ENCODE measurements at regions not wholly inside any gene's neighbourhood (a gene's known extent, or its start where the extent isn't known, plus 50 kb on each side); places are given as distances from the start of the nearest gene placed in this dataset.
"Not testable (repeated sequence)": the region's sequence is repeated elsewhere in the genome, so short reads cannot be mapped to it uniquely, and the experiment has no call there.

DNA sequence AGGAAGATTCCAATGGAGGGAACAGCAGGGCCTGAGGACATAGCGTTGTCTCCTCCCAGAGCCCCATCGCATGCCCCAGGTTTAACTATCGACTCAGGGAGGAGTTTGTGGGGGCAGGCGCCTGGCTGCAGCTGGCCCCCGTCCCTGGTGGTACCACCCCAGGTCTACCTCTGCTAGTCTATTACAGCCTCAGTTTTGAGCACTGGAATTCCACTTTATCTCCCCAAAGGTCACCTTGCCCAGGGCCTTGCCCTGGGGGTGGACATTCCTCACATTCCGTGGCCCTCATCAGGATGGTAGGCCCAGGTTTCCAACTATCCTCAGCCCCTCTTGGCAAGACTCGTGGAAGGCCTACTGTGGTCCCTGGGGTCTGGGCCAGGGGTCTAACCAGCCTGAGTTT is 65.4 kb upstream of the SSBP3 start:
- H3K4me3 ChIP-seq (ENCODE audit: low read length), result no peak overlapping the region
- 74% methylated on average over 7 of the region's 7 CpGs for WGBS
- H3K27ac ChIP-seq (ENCODE audit: low read depth, low read length), result no peak overlapping the region
- peaks cover 28% of the 10 kb centered on the region for H3K4me1 ChIP-seq (ENCODE audit: insufficient read depth, low read length)
- no peaks in the 10 kb centered on the region for H3K9me3 ChIP-seq (ENCODE audit: insufficient read depth, low read depth, low read length)
- H3K9ac ChIP-seq (ENCODE audit: low read depth, low read length), result no peak overlapping the region
- no peaks in the 10 kb centered on the region for H3K36me3 ChIP-seq (ENCODE audit: insufficient read depth, low read length)
- H3K27me3 ChIP-seq (ENCODE audit: insufficient read depth, low read length), result peaks cover 28% of the 10 kb centered on the region

DNA sequence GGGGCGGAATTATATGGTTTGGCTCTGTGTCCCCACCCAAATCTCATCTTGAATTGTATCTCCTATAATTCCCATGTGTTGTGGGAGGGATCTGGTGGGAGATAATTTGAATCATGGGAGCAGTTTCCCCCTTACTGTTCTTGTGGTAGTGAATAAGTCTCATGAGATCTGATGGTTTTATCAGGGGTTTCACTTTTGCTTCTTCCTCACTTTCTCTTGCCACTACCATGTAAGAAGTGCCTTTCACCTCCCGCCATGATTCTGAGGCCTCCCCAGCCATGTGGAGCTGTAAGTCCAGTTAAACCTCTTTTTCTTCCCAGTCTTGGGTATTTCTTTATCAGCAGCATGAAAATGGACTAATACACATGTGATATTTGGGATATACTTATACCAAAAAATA is 63.2 kb upstream of the SSBP3 start:
- H3K36me3 ChIP-seq (ENCODE audit: insufficient read depth, low read length); H3K9me3 ChIP-seq (ENCODE audit: insufficient read depth, low read depth, low read length); H3K9ac ChIP-seq (ENCODE audit: low read depth, low read length); H3K27ac ChIP-seq (ENCODE audit: low read depth, low read length); H3K4me3 ChIP-seq (ENCODE audit: low read length): not testable (repeated sequence)
- Histone ChIP-seq H3K4me1 (ENCODE audit: insufficient read depth, low read length) (peaks cover 21% of the 10 kb centered on the region), H3K27me3 (ENCODE audit: insufficient read depth, low read length) (peaks cover 18% of the 10 kb centered on the region)
- WGBS, result 91% methylated on average over 1 of the region's 2 CpGs

DNA sequence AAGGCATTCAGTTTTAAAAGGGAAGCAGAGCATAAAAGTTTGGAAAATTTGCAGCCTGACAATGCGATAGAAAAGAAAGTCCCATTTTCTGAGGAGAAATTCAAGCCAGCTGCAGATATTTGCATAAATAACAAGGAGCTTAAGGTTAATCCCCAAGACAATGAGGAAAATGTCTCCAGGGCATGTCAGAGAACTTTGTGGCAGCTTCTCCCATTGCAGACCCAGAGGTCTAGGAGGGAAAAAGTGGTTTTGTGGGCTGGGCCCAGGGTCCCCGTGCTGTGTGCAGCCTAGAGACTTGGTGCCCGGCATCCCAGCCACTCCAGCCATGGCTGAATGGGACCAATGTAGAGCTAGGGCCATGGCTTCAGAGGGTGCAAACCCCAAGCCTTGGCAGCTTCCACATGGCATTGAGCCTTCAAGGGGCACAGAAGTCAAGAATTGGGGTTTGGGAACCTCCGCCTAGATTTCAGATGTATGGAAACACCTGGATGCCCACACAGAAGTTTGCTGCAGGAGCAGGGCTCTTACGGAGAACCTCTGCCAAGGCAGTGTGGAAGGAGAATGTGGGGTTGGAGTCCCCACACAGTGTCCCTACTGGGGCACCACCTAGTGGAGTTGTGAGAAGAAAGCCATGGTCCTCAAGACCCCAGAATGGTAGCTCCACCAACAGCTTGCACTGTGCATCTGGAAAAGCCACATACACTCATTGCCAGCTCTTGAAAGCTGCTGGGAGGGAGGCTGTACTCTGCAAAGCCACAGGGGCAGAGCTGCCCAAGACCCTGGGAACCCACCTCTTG is 62.3 kb upstream of the SSBP3 start:
- peaks cover 27% of the 10 kb centered on the region for H3K4me1 ChIP-seq (ENCODE audit: insufficient read depth, low read length)
- H3K4me3 ChIP-seq (ENCODE audit: low read length); H3K27me3 ChIP-seq (ENCODE audit: insufficient read depth, low read length); H3K27ac ChIP-seq (ENCODE audit: low read depth, low read length); H3K9ac ChIP-seq (ENCODE audit: low read depth, low read length); H3K9me3 ChIP-seq (ENCODE audit: insufficient read depth, low read depth, low read length); H3K36me3 ChIP-seq (ENCODE audit: insufficient read depth, low read length): not testable (repeated sequence)
- WGBS, result 77% methylated on average over 5 of the region's 5 CpGs

DNA sequence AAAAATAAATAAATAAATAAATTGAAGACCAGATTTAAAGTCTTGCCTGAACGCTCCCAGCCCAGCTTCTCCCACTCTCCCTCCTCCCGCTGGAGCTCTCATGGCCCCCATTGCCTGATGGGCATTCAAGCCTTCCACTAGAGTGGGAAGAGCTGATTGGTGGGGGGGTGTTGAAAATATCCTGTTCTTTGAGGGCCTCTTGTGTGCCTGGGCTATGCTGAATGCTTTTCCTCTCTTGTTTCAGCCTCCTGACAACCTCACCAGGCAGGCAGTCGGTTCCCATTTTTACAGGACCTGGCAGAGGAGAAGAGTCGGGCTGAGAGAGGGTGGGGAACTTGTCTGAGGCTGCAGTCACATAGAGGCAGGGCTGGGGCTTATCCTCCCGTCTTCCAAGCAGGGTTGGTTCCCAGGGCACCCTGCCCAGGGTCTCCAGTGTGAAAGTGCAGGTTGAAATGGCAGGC is 59.2 kb upstream of the SSBP3 start:
- no peak overlapping the region for H3K9ac ChIP-seq (ENCODE audit: low read depth, low read length)
- no peak overlapping the region for H3K27ac ChIP-seq (ENCODE audit: low read depth, low read length)

DNA sequence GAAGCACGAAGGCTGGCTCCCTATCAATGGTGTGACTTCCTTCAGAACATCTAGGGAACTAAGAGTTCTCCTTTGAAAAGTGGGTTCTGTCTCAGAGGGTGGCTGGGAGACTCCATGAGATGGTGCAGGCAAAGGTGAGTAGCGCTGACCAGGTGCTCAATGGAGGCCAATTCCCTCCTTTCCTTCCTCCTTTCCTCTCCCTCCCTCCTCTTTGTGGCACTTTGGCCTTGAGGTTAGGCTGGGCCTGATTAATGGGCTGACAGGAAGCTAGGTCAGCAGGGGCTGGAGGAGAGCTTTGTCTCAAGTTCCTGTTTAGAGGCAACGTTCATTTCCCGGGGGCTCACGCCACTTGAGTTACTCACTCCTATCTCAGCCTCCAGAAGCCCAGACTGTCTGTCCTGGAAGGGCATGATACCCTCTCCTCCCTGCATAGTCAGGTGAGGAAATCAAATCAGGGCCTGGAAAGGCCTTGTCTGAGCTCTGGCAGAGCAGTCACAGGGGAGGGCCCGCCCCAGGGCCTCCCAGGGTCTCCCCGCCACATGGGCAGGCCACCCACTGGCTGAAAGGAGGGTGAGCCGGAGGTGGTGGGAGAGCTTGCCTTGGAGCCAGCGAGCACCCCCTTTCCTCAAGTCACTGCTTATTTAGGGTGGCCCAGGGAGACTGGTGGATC is 58.4 kb upstream of the SSBP3 start:
- no peaks in the 10 kb centered on the region for H3K27me3 ChIP-seq (ENCODE audit: insufficient read depth, low read length)
- no peaks in the 10 kb centered on the region for H3K9me3 ChIP-seq (ENCODE audit: insufficient read depth, low read depth, low read length)
- no peaks in the 10 kb centered on the region for H3K36me3 ChIP-seq (ENCODE audit: insufficient read depth, low read length)
- no peak overlapping the region for H3K4me3 ChIP-seq (ENCODE audit: low read length)
- H3K27ac ChIP-seq (ENCODE audit: low read depth, low read length), result peak overlapping the region; percentile 19; the same call in 1 of the 2 replicates
- H3K4me1 ChIP-seq (ENCODE audit: insufficient read depth, low read length), result peaks cover 44% of the 10 kb centered on the region
- H3K9ac ChIP-seq (ENCODE audit: low read depth, low read length), result no peak overlapping the region
- 56% methylated on average over 9 of the region's 9 CpGs for WGBS

More for the DNA sequence above, 59.2 kb upstream of the SSBP3 start:
- Histone ChIP-seq H3K9me3 (ENCODE audit: insufficient read depth, low read depth, low read length) (no peaks in the 10 kb centered on the region), H3K4me3 (ENCODE audit: low read length) (no peak overlapping the region), H3K27me3 (ENCODE audit: insufficient read depth, low read length) (no peaks in the 10 kb centered on the region), H3K36me3 (ENCODE audit: insufficient read depth, low read length) (no peaks in the 10 kb centered on the region), H3K4me1 (ENCODE audit: insufficient read depth, low read length) (peaks cover 40% of the 10 kb centered on the region)
- 70% methylated on average over 3 of the region's 5 CpGs for WGBS

DNA sequence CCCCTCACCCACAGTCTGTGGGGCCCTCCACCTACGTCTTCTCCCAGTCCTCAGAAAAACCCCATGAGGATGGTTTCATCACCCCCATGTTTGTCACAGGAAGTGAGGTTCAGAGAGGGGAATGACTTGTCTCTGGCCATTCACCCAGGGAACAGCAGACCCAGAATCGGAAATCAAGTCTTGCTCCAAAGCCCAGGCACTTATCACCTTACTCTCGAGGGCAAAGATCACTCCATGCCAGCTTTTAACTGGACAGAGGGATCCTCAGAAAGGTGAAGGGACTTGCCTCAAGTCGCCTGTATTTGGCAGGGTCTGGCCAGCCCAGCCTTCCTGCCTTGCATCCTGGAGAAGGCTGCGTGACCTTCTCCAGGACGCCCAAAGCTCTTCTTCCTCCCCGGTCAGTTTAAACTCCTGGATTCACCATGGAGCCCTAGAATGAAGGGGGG is 57.9 kb upstream of the SSBP3 start:
- Histone ChIP-seq H3K27me3 (ENCODE audit: insufficient read depth, low read length) (no peaks in the 10 kb centered on the region), H3K9me3 (ENCODE audit: insufficient read depth, low read depth, low read length) (no peaks in the 10 kb centered on the region), H3K4me3 (ENCODE audit: low read length) (no peak overlapping the region), H3K4me1 (ENCODE audit: insufficient read depth, low read length) (peaks cover 50% of the 10 kb centered on the region), H3K27ac (ENCODE audit: low read depth, low read length) (no peak overlapping the region), H3K9ac (ENCODE audit: low read depth, low read length) (no peak overlapping the region), H3K36me3 (ENCODE audit: insufficient read depth, low read length) (no peaks in the 10 kb centered on the region)
- WGBS, result 87% methylated on average over 7 of the region's 7 CpGs

GRCh38 chr1:54463259-54464030 is 57.3 kb upstream of the SSBP3 start:
- H3K4me3 ChIP-seq (ENCODE audit: low read length), result no peak overlapping the region
- H3K27ac ChIP-seq (ENCODE audit: low read depth, low read length), result no peak overlapping the region
- no peaks in the 10 kb centered on the region for H3K9me3 ChIP-seq (ENCODE audit: insufficient read depth, low read depth, low read length)
- peaks cover 50% of the 10 kb centered on the region for H3K4me1 ChIP-seq (ENCODE audit: insufficient read depth, low read length)
- H3K9ac ChIP-seq (ENCODE audit: low read depth, low read length), result no peak overlapping the region
- WGBS, result 50% methylated on average over 10 of the region's 10 CpGs
- H3K36me3 ChIP-seq (ENCODE audit: insufficient read depth, low read length), result no peaks in the 10 kb centered on the region
- no peaks in the 10 kb centered on the region for H3K27me3 ChIP-seq (ENCODE audit: insufficient read depth, low read length)

- WGBS, result 79% methylated on average over 13 of the region's 13 CpGs
- Histone ChIP-seq H3K4me3 (ENCODE audit: low read length) (no peak overlapping the region), H3K4me1 (ENCODE audit: insufficient read depth, low read length) (peaks cover 50% of the 10 kb centered on the region)
Measured at GRCh38 chr1:54462597-54463258, 56.5 kb upstream of the SSBP3 start.

GRCh38 chr1:54461731-54462596 is 55.8 kb upstream of the SSBP3 start:
- peaks cover 50% of the 10 kb centered on the region for H3K4me1 ChIP-seq (ENCODE audit: insufficient read depth, low read length)
- H3K4me3 ChIP-seq (ENCODE audit: low read length), result no peak overlapping the region
- H3K36me3 ChIP-seq (ENCODE audit: insufficient read depth, low read length), result no peaks in the 10 kb centered on the region
- no peaks in the 10 kb centered on the region for H3K9me3 ChIP-seq (ENCODE audit: insufficient read depth, low read depth, low read length)
- 64% methylated on average over 16 of the region's 16 CpGs for WGBS
- H3K9ac ChIP-seq (ENCODE audit: low read depth, low read length), result no peak overlapping the region
- no peaks in the 10 kb centered on the region for H3K27me3 ChIP-seq (ENCODE audit: insufficient read depth, low read length)
- H3K27ac ChIP-seq (ENCODE audit: low read depth, low read length), result 0 out of 2 replicates have a peak overlapping the region, but pooled peaks have one; percentile 31

More at GRCh38 chr1:54462597-54463258, 56.5 kb upstream of the SSBP3 start:
- no peak overlapping the region for H3K9ac ChIP-seq (ENCODE audit: low read depth, low read length)
- no peaks in the 10 kb centered on the region for H3K9me3 ChIP-seq (ENCODE audit: insufficient read depth, low read depth, low read length)
- H3K27ac ChIP-seq (ENCODE audit: low read depth, low read length), result no peak overlapping the region
- H3K36me3 ChIP-seq (ENCODE audit: insufficient read depth, low read length), result no peaks in the 10 kb centered on the region
- no peaks in the 10 kb centered on the region for H3K27me3 ChIP-seq (ENCODE audit: insufficient read depth, low read length)

DNA sequence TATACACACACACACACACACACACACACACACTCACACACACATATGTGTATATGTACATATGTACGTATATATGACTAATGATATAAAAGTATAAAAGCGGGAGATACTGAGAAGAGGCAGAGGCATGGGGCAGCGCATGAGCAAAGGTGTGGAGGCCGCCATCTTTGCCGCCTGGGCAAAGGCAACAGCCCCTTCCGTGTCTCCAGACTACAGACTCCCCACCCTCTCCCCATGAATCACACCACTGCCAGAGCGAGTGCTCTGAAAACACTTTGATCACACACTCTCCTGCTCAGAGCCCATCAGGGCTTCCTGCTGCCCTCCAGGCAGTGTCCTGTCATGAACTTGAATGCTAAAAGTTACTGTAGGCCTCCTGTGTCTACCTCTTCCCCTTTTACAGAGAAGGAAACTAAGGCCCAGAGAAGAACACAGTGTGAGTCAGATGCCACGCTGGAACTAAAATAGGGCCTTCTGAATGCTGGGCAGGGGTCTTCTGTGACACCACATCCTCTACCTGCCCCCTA is 54.7 kb upstream of the SSBP3 start:
- no peak overlapping the region for H3K4me3 ChIP-seq (ENCODE audit: low read length)
- H3K27me3 ChIP-seq (ENCODE audit: insufficient read depth, low read length), result no peaks in the 10 kb centered on the region
- no peak overlapping the region for H3K27ac ChIP-seq (ENCODE audit: low read depth, low read length)
- H3K9me3 ChIP-seq (ENCODE audit: insufficient read depth, low read depth, low read length), result no peaks in the 10 kb centered on the region
- no peak overlapping the region for H3K9ac ChIP-seq (ENCODE audit: low read depth, low read length)
- peaks cover 50% of the 10 kb centered on the region for H3K4me1 ChIP-seq (ENCODE audit: insufficient read depth, low read length)
- WGBS, result 80% methylated on average over 8 of the region's 8 CpGs
- H3K36me3 ChIP-seq (ENCODE audit: insufficient read depth, low read length), result no peaks in the 10 kb centered on the region
